Endothelial cell of umbilical vein (primary cell): ENCODE measurements at regions not wholly inside any gene's neighbourhood (a gene's known extent, or its start where the extent isn't known, plus 50 kb on each side); places are given as distances from the start of the nearest gene placed in this dataset.

ENCODE experiments used
- CTCF ChIP-seq, 2 donors: IDR thresholded peaks; 1 replicate in 1 of 2; 2 replicates in 1 of 2; pipeline ENCODE4 v1.5.1; 2011; ENCODE audit warnings: low read length in 2 of 2, mild to moderate bottlenecking in 2 of 2, moderate library complexity in 2 of 2, control low read depth in 1 of 2, inconsistent platforms in 1 of 2, low read depth in 1 of 2; ENCODE audit not compliant: insufficient read depth in 1 of 2; ENCODE audit errors: extremely low read depth in 1 of 2
- EZH2 ChIP-seq: IDR thresholded peaks from 2 replicates; pipeline ENCODE4 v1.6.1; 2012; ENCODE audit warnings: borderline replicate concordance, low read depth, mild to moderate bottlenecking, moderate library complexity, low read length, inconsistent platforms; ENCODE audit not compliant: severe bottlenecking
- FOS ChIP-seq: IDR thresholded peaks from 2 replicates; pipeline ENCODE4 v1.6.1; 2011; ENCODE audit warnings: mild to moderate bottlenecking, low read length, moderate library complexity, borderline replicate concordance; ENCODE audit not compliant: insufficient read depth
- JUN ChIP-seq: IDR thresholded peaks from 2 replicates; pipeline ENCODE4 v1.6.1; 2011; ENCODE audit warnings: borderline replicate concordance, low read depth; ENCODE audit not compliant: insufficient read length, insufficient read depth
- MAX ChIP-seq: IDR thresholded peaks from 2 replicates; pipeline ENCODE4 v1.6.1; 2011; ENCODE audit not compliant: insufficient read depth, insufficient read length
- MYC ChIP-seq: IDR thresholded peaks from one replicate; pipeline ENCODE4 v1.6.1; 2011; ENCODE audit warnings: mild to moderate bottlenecking, low read depth, low read length
- POLR2A ChIP-seq: IDR thresholded peaks from 2 replicates; pipeline ENCODE4 v1.6.1; 2012; ENCODE audit warnings: low read depth, mild to moderate bottlenecking, control low read depth, low read length
- POLR2AphosphoS5 ChIP-seq: IDR thresholded peaks from 2 replicates; pipeline ENCODE4 v1.6.1; 2012; ENCODE audit warnings: low read depth, mild to moderate bottlenecking, control low read depth, low read length, moderate library complexity; ENCODE audit not compliant: insufficient read depth

GRCh38 chr3:76917436-76917835 lies 122.5 kb upstream of the ROBO2 start:
- TF ChIP-seq EZH2 (no peak), MAX (no peak), CTCF (IDR thresholded peaks at IDR 0.05; ENCODE audit: extremely low read depth in 1 of 2, insufficient read depth in 1 of 2, low read depth in 1 of 2, low read length in 2 of 2) (no peak), POLR2AphosphoS5 (no peak), POLR2A (no peak), MYC (no peak), JUN (no peak), FOS (no peak)
